ENCODE measurements at regions not wholly inside any gene's neighbourhood (a gene's known extent, or its start where the extent isn't known, plus 50 kb on each side); places are given as distances from the start of the nearest gene placed in this dataset.

DNA sequence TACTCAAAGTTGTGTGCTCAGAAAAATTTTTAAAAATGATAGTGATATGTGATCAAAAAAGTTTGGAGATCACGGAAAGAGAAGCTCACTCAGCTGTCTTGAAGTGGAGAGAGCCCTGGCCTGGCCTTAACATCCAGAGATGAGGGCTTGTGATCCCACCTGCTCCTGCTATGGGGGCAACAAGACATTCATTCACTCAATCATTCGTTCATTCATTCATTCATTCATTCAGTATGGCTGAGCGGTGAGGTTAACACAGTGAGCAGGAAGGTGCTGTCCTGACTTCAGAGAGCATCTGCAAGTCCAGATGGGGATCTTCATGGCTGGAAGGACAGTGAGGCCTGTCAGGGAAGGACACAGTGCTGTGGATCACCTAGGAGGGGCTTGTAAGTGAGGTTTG lies 112.3 kb downstream of the SLC25A47 start:
- TF ChIP-seq, protein P1, sequence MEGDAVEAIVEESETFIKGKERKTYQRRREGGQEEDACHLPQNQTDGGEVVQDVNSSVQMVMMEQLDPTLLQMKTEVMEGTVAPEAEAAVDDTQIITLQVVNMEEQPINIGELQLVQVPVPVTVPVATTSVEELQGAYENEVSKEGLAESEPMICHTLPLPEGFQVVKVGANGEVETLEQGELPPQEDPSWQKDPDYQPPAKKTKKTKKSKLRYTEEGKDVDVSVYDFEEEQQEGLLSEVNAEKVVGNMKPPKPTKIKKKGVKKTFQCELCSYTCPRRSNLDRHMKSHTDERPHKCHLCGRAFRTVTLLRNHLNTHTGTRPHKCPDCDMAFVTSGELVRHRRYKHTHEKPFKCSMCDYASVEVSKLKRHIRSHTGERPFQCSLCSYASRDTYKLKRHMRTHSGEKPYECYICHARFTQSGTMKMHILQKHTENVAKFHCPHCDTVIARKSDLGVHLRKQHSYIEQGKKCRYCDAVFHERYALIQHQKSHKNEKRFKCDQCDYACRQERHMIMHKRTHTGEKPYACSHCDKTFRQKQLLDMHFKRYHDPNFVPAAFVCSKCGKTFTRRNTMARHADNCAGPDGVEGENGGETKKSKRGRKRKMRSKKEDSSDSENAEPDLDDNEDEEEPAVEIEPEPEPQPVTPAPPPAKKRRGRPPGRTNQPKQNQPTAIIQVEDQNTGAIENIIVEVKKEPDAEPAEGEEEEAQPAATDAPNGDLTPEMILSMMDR (IDR thresholded peaks at IDR 0.05), result no peak
- Mint-ChIP-seq H3K27ac (no peak overlapping the region), H3K4me1 (peaks cover 28% of the 10 kb centered on the region), H3K9me3 (no peaks in the 10 kb centered on the region), H3K4me3 (no peak overlapping the region), H3K27me3 (ENCODE audit: low read depth, poor library complexity) (peaks cover 4% of the 10 kb centered on the region), H3K36me3 (ENCODE audit: low read depth) (peaks cover 4% of the 10 kb centered on the region)
- no peak for DNase-seq

DNA sequence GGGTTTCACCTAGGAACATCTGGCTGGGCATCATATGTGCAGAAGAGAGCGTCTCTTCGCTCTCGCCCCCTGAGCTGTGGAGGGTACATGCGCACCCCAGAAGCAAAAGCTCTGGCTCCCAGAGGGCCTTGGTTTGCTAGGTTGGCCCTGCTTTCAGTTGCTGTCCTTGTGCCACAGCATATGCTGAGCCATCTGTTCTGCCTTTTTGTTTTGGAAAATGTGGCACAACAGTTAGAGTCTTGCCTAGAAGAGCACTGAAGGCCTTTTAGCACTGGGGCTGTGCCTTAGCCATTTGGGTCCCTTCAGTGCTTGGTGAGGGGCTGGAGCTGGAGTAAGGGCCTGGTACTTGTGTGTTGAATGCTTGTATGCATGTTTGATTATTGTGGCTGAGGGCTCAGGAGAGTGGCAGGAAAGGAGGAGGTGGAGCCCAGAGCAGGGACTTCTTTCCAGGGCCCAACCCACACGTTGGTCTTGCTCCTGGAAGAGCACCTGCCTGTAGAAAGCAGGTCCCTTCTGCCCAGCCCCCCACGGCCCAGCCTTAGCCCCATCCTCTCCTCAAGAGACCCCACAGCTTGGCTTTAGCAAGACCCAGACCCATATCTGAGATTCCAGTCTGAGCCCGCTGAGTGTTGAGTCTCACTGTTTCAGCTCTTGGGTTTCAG lies 113.7 kb downstream of the SLC25A47 start:
- Mint-ChIP-seq H3K9me3 (no peaks in the 10 kb centered on the region), H3K27me3 (ENCODE audit: low read depth, poor library complexity) (peaks cover 4% of the 10 kb centered on the region), H3K36me3 (ENCODE audit: low read depth) (peaks cover 4% of the 10 kb centered on the region), H3K27ac (no peak overlapping the region), H3K4me3 (no peak overlapping the region), H3K4me1 (peaks cover 31% of the 10 kb centered on the region)
- TF ChIP-seq, protein P1 (IDR thresholded peaks at IDR 0.05), result no peak
- no peak for DNase-seq

DNA sequence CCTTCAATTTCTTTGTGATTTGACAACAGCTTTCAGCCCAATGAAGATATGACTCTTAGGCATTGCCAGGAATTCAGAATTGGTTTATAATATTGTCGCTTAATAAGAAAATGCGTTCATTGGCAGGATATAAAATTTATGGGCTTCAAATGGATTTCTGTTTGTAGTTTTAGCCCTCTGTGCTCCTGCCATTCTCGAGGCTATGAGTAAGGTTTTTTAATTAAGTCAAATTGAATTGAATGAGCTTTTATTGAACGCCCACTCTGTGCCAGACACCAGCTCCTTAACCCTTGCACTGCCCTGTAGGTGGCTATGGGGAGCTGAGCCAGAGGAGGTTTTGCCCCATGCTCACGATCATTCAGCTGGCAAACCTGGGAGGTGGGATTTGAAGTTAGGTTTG lies 115.1 kb downstream of the SLC25A47 start:
- no peaks in the 10 kb centered on the region for H3K36me3 Mint-ChIP-seq (ENCODE audit: low read depth)
- H3K27ac Mint-ChIP-seq, result no peak overlapping the region
- TF ChIP-seq, protein P1 (IDR thresholded peaks at IDR 0.05), result no peak
- no peak for DNase-seq
- no peaks in the 10 kb centered on the region for H3K9me3 Mint-ChIP-seq
- H3K4me1 Mint-ChIP-seq, result peaks cover 34% of the 10 kb centered on the region
- H3K4me3 Mint-ChIP-seq, result no peak overlapping the region
- peaks cover 4% of the 10 kb centered on the region for H3K27me3 Mint-ChIP-seq (ENCODE audit: low read depth, poor library complexity)

DNA sequence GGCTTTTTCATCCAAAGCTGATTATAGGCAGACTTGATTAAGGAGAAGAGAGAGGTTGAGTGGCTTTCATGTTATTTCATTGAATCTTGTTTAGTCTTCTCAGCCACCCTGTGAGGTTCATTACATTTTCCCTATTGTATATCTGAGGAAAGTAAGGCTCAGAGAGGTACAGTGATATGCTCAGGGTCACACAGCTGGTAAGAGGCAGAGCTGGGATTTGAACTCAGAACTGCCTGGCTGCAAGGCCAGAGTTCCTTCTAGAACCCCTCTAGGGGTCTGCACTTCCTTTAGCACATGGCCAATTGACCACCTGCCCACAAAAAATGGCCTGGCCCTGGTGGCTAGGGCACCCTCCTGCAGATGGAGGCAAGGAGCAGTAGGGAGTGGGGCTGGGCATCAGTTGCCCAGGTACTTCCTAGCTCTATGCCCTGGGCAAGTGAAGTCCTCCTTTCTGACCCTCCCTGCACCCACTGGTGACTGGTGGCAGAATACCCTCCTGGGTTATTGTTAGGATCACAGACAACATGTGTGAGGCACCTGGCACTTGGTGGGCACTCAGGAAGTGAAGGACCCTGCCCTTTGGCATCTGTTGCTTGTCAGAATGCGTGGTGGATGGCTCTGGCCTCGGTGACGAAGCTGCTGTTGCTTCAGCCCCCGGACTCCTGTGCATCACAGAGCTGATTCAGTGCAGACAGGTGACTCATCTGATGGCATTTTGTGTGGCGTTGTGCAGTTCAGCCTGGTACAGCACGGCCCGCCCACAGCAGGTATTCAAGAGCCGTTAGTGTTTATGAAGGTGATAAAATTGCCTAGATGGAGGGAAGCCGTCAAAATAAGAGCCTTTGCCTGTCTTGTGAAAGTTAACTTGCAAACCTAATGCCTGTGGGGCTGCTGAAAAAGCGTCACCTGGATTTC lies 115.8 kb downstream of the SLC25A47 start:
- H3K9me3 Mint-ChIP-seq, result no peaks in the 10 kb centered on the region
- no peak for DNase-seq
- H3K27ac Mint-ChIP-seq, result no peak overlapping the region

DNA sequence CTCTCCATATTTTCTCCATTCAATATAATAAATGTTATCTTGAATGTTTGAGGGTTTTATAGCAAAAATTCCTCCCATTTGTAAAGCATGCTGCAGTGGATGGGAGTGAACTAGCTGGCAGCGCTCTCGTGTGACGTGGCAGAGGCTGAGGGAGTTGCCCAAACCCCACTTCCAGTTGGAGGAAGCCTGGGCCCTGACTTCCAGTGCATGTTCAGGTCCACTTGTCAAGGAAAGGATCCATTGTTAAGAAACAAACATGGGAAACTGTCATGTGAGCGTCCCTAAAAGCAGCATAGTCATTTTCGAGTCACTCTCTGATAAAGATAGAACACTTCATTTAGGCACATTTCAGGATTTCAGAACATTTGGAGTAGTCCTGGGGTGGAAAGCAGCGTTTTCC lies 116.6 kb downstream of the SLC25A47 start:
- peaks cover 38% of the 10 kb centered on the region for H3K4me1 Mint-ChIP-seq
- H3K27me3 Mint-ChIP-seq (ENCODE audit: low read depth, poor library complexity), result no peaks in the 10 kb centered on the region
- DNase-seq, result no peak
- no peaks in the 10 kb centered on the region for H3K36me3 Mint-ChIP-seq (ENCODE audit: low read depth)
- H3K27ac Mint-ChIP-seq, result no peak overlapping the region
- no peak overlapping the region for H3K4me3 Mint-ChIP-seq
- TF ChIP-seq, protein P1 (IDR thresholded peaks at IDR 0.05), result no peak
- no peaks in the 10 kb centered on the region for H3K9me3 Mint-ChIP-seq

More for the DNA sequence above, 115.8 kb downstream of the SLC25A47 start:
- Mint-ChIP-seq H3K36me3 (ENCODE audit: low read depth) (no peaks in the 10 kb centered on the region), H3K4me3 (no peak overlapping the region), H3K27me3 (ENCODE audit: low read depth, poor library complexity) (peaks cover 4% of the 10 kb centered on the region), H3K4me1 (peaks cover 38% of the 10 kb centered on the region)
- TF ChIP-seq, protein P1 (IDR thresholded peaks at IDR 0.05), result no peak
